Large intestine (tissue), 3 donors: ENCODE measurements at regions not wholly inside any gene's neighbourhood (a gene's known extent, or its start where the extent isn't known, plus 50 kb on each side); places are given as distances from the start of the nearest gene placed in this dataset.
"Not testable (repeated sequence)": the region's sequence is repeated elsewhere in the genome, so short reads cannot be mapped to it uniquely, and the experiment has no call there.

Source experiments
- DNase-seq, 2 donors: peaks; one replicate each; pipeline versions ENCODE4 v3.0.0 to v3.0.0-alpha.2; 2013
- H3K27ac ChIP-seq: one replicate; pipeline ENCODE4 v1.5.1; 2013; ENCODE audit warnings: low read length
- H3K27me3 ChIP-seq: 2 replicates; pipeline ENCODE4 v1.6.1; 2013; ENCODE audit warnings: low read length; ENCODE audit not compliant: control insufficient read depth, insufficient read depth
- H3K36me3 ChIP-seq: 2 replicates; pipeline ENCODE4 v1.6.1; 2013; ENCODE audit warnings: low read length; ENCODE audit not compliant: control insufficient read depth, insufficient read depth
- H3K4me1 ChIP-seq: one replicate; pipeline ENCODE4 v1.6.1; 2013; ENCODE audit warnings: low read length; ENCODE audit not compliant: control insufficient read depth, insufficient read depth
- H3K4me3 ChIP-seq: one replicate; pipeline ENCODE4 v1.5.1; 2013; ENCODE audit warnings: low read length
- H3K9me3 ChIP-seq: one replicate; pipeline ENCODE4 v1.6.1; 2013; ENCODE audit warnings: mild to moderate bottlenecking, low read depth, low read length, moderate library complexity; ENCODE audit not compliant: control insufficient read depth
- WGBS: methylation state at CpG from one replicate; pipeline ENCODE4 v1.1.5; 2013; ENCODE audit warnings: low lambda C conversion rate; ENCODE audit not compliant: insufficient coverage; 5-methylcytosine and 5-hydroxymethylcytosine counted together

GRCh38 chr6:49328051-49328744 lies 134.9 kb downstream of the MMUT start:
- Histone ChIP-seq H3K36me3 (no peaks in the 10 kb centered on the region), H3K27ac (no peak overlapping the region), H3K4me1 (no peaks in the 10 kb centered on the region), H3K4me3 (no peak overlapping the region), H3K9me3 (no peaks in the 10 kb centered on the region), H3K27me3 (no peaks in the 10 kb centered on the region)
- DNase-seq: no peak
- 80% methylated on average over 1 of the region's 1 CpG for WGBS

- Histone ChIP-seq H3K9me3 (no peaks in the 10 kb centered on the region), H3K4me1 (no peaks in the 10 kb centered on the region), H3K4me3 (no peak overlapping the region), H3K27me3 (no peaks in the 10 kb centered on the region), H3K36me3 (no peaks in the 10 kb centered on the region), H3K27ac (no peak overlapping the region)
- WGBS: 100% methylated on average over 2 of the region's 2 CpGs
- no peak for DNase-seq
Observed at GRCh38 chr6:49327571-49327970, 135.5 kb downstream of the MMUT start.

GRCh38 chr6:49327005-49327404 lies 136.0 kb downstream of the MMUT start:
- Histone ChIP-seq H3K9me3 (no peaks in the 10 kb centered on the region), H3K4me3 (no peak overlapping the region), H3K4me1 (no peaks in the 10 kb centered on the region), H3K27me3 (no peaks in the 10 kb centered on the region), H3K27ac (no peak overlapping the region), H3K36me3 (no peaks in the 10 kb centered on the region)
- WGBS: no CpG with 5 or more reads among the region's 1 CpG
- DNase-seq: no peak

- Histone ChIP-seq H3K27ac (no peak overlapping the region), H3K9me3 (no peaks in the 10 kb centered on the region), H3K36me3 (no peaks in the 10 kb centered on the region), H3K4me3 (no peak overlapping the region), H3K4me1 (no peaks in the 10 kb centered on the region), H3K27me3 (no peaks in the 10 kb centered on the region)
- WGBS: no CpG with 5 or more reads among the region's 2 CpGs
- no peak for DNase-seq
Observed at GRCh38 chr6:49326347-49326746, 136.7 kb downstream of the MMUT start.

GRCh38 chr6:49325891-49326290 lies 137.2 kb downstream of the MMUT start:
- H3K27ac ChIP-seq: no peak overlapping the region
- WGBS: no CpG with 5 or more reads among the region's 1 CpG

DNA sequence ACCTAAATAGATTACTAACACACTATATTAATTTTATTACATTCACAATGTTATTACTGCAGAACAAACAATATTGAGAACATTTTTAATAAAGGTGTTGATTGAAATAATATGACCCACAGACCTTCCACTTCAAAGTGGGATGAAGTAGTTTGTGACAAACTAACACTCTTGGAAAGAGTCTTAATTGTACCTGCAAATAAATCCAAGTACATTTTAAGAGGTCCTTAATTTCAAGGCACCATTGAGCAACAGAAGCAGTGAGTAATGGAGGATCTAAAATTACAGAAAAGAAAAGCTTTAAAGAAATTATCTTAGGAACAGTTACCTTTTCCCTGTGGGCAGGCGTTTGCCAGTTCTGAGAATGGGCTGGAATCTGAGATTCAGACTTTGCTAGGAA lies 140.2 kb downstream of the MMUT start:
- DNase-seq: no peak
- WGBS: no CpG with 5 or more reads among the region's 1 CpG
- H3K4me1 ChIP-seq: no peaks in the 10 kb centered on the region
- no peaks in the 10 kb centered on the region for H3K27me3 ChIP-seq
- no peak overlapping the region for H3K4me3 ChIP-seq
- no peaks in the 10 kb centered on the region for H3K36me3 ChIP-seq
- H3K9me3 ChIP-seq: no peaks in the 10 kb centered on the region
- H3K27ac ChIP-seq: no peak overlapping the region

More at GRCh38 chr6:49325891-49326290, 137.2 kb downstream of the MMUT start:
- Histone ChIP-seq H3K9me3 (no peaks in the 10 kb centered on the region), H3K4me1 (no peaks in the 10 kb centered on the region), H3K4me3 (no peak overlapping the region), H3K27me3 (no peaks in the 10 kb centered on the region), H3K36me3 (no peaks in the 10 kb centered on the region)
- no peak for DNase-seq

DNA sequence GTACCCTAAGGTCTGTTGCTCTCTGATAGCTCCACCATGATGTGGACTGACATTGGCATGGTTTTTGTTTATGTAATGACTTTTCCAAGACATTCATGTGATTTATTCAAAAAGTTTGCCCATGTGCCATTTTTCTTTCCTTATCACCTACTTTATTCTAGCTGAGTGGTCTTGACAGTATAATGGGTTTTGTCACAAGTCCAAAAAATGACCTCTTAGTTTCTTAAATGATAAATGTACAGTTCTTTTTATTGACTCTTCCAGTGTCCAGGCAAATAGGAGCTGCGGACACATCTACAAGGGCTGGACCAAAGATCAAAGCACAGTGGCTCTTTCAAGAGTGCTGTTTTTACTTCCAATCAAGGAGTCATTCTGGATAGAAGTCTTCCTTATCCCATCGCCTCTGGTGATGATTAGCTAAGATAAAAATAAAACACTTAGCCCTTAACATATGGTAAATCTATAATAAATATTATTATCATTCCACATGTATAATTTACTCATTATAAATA lies 141.4 kb downstream of the MMUT start:
- DNase-seq: no peak
- H3K4me1 ChIP-seq: no peaks in the 10 kb centered on the region
- H3K4me3 ChIP-seq: no peak overlapping the region
- H3K9me3 ChIP-seq: no peaks in the 10 kb centered on the region
- WGBS: 14% methylated on average over 2 of the region's 2 CpGs
- no peak overlapping the region for H3K27ac ChIP-seq
- no peaks in the 10 kb centered on the region for H3K27me3 ChIP-seq
- H3K36me3 ChIP-seq: no peaks in the 10 kb centered on the region

DNA sequence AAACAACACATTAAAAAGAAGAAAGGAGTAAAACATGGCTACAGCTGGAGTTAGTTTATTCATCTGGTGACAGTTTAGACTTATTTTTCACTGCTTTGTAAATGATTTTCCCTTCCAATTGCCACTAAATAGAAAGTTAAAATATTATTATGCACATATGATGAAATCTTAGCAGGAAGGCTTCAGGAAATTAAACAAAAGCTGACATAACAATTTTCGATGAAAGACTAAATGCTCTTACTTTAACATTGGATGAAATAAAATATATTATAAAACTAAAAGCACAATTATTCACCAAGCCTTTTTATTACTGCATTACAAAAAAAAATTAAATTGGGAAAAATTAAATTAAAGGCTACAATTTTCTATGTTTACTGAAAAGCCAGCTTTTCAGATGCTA lies 158.0 kb downstream of the MMUT start:
- Histone ChIP-seq H3K4me3 (no peak overlapping the region), H3K9me3 (no peaks in the 10 kb centered on the region), H3K4me1 (no peaks in the 10 kb centered on the region), H3K27ac (no peak overlapping the region), H3K36me3 (no peaks in the 10 kb centered on the region), H3K27me3 (no peaks in the 10 kb centered on the region)
- WGBS: 86% methylated on average over 1 of the region's 1 CpG
- no peak for DNase-seq

- DNase-seq, H3K36me3 ChIP-seq, H3K27ac ChIP-seq, H3K9me3 ChIP-seq, H3K4me3 ChIP-seq, H3K27me3 ChIP-seq, H3K4me1 ChIP-seq: not testable (repeated sequence)
- WGBS: 69% methylated on average over 1 of the region's 1 CpG
Observed at GRCh38 chr6:49304393-49304792, 158.7 kb downstream of the MMUT start.

DNA sequence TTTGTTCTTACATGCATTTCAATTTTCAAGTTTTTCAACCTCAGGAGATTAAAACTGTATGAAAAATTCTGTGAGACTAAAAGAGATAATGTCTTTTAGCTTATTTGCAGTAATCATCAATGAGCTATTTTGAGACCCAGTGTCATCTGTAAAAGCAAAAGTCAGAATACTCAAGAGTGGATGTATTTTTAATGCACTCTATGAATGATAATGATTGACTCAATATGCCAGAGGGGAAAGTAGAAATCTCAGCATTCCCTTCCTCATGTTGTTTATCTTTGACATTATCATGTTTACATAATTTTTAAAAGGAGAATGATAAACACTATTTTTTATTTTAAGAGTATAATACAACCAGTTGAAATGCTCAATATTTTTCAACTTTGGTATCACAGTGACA lies 162.1 kb downstream of the MMUT start:
- H3K9me3 ChIP-seq: no peaks in the 10 kb centered on the region
- DNase-seq: no peak
- no peaks in the 10 kb centered on the region for H3K27me3 ChIP-seq
- H3K36me3 ChIP-seq: no peaks in the 10 kb centered on the region
- H3K4me1 ChIP-seq: no peaks in the 10 kb centered on the region
- no peak overlapping the region for H3K27ac ChIP-seq
- no peak overlapping the region for H3K4me3 ChIP-seq

- Histone ChIP-seq H3K36me3 (no peaks in the 10 kb centered on the region), H3K27me3 (no peaks in the 10 kb centered on the region), H3K9me3 (no peaks in the 10 kb centered on the region), H3K4me1 (no peaks in the 10 kb centered on the region), H3K27ac (no peak overlapping the region), H3K4me3 (no peak overlapping the region)
- no CpG with 5 or more reads among the region's 1 CpG for WGBS
- DNase-seq: no peak
Observed at GRCh38 chr6:49300443-49300842, 162.6 kb downstream of the MMUT start.
